Pancreas (tissue), 10 donors: ENCODE measurements at regions not wholly inside any gene's neighbourhood (a gene's known extent, or its start where the extent isn't known, plus 50 kb on each side); places are given as distances from the start of the nearest gene placed in this dataset.
A peak's percentile ranks its signal among the peaks of the same experiment; 100 is the strongest.

Experiments used
- ATAC-seq, 4 donors: fragments of 200-7000 bp; cut with Tn5 transposase; one replicate each; pipeline versions ENCODE4 v1.8.0 to v1.9.1; 2020; ENCODE audit warnings: mild to moderate bottlenecking in 4 of 4, moderate library complexity in 4 of 4
- DNase-seq, 6 donors: peaks; one replicate each; pipeline ENCODE4 v3.0.0-alpha.2; 2020
- FAIRE-seq: peaks from 2 replicates; lab custom pipeline; 2012; peaks lifted over from hg19 to GRCh38; lab: Jason Lieb, UNC
- H3K27ac ChIP-seq, 4 donors: fragments of 200-600 bp; sonication (generic); 1 replicate in 3 of 4; 2 replicates in 1 of 4; pipeline versions ENCODE4 v1.5.0 to v1.8.0; 2020
- H3K27me3 ChIP-seq, 4 donors: fragments of 200-600 bp; one replicate each; pipeline ENCODE4 v1.8.0; 2021
- H3K36me3 ChIP-seq, 3 donors: fragments of 200-600 bp; sonication (generic) in 1 of 3; one replicate each; pipeline versions ENCODE4 v1.5.0 to v1.8.0; 2020 to 2021
- H3K4me1 ChIP-seq, 3 donors: fragments of 200-600 bp; one replicate each; pipeline ENCODE4 v1.8.0; 2021
- H3K4me3 ChIP-seq, 4 donors: fragments of 200-600 bp; sonication (generic) in 2 of 4; one replicate each; pipeline versions ENCODE4 v1.5.0 to v1.8.0; 2020 to 2021
- H3K9me3 ChIP-seq, 4 donors: fragments of 200-600 bp; one replicate each; pipeline ENCODE4 v1.8.0; 2021
- CTCF ChIP-seq, 4 donors: fragments of 200-600 bp; sonication (generic) in 3 of 4; IDR thresholded peaks; one replicate each; pipeline versions ENCODE4 v1.5.0 to v1.8.0; 2021; ENCODE audit warnings: antibody characterized with exemption in 4 of 4
- WGBS, 2 donors: extraction: QIAGEN DNeasy Blood & Tissue Kit; methylation state at CpG; one replicate each; pipeline ENCODE4 v1.1.7; 2013; 5-methylcytosine and 5-hydroxymethylcytosine counted together
- intact Hi-C, 3 donors: fragments of 100-400 bp; cut with DNase I; formaldehyde crosslinking; loops; one replicate each; pipeline versions ENCODE4 v1.11.1 to v1.14.2; 2022
- donor health status: healthy with polysubstance abuse.
- donor health status: DM: no; HTN: no; CAD: no; lungs with moderate emphysema.
- donor health status: DM: no; HTN: no; CAD: no.
- donor health status: control.
- donor health status: control.
- donor health status: Bipolar disorder and iron deficiency.
- donor health status: DM: yes; HTN: yes; CAD: no.
- donor health status: DM: no; HTN: no; CAD: no.
- donor health status: DM: no; HTN: no; CAD: no.
- donor health status: DM: yes; HTN: yes; CAD: no.

- 80 to 83% methylated on average over 8 of the region's 8 CpGs for WGBS, 2 donors
- ATAC-seq, result peak in 1 of 4 donors; percentile 26
- peaks cover 0 to 2% (median 0%) of the 10 kb centered on the region in 3 donors for H3K4me1 ChIP-seq
- H3K4me3 ChIP-seq, result no peak overlapping the region
- H3K9me3 ChIP-seq, result no peaks in the 10 kb centered on the region
- no peaks in the 10 kb centered on the region for H3K27me3 ChIP-seq
- FAIRE-seq, result no peak
- intact Hi-C loops, result no loop called here
- no peak for DNase-seq
- H3K27ac ChIP-seq, result no peak overlapping the region
- H3K36me3 ChIP-seq, result no peaks in the 10 kb centered on the region
- TF ChIP-seq CTCF (IDR thresholded peaks at IDR 0.05), result no peak
These were observed 205.3 kb downstream of the MN1 start for GRCh38 chr22:27596133-27596870.

GRCh38 chr22:27597703-27598444, 203.7 kb downstream of the MN1 start:
- no peaks in the 10 kb centered on the region for H3K27me3 ChIP-seq
- TF ChIP-seq CTCF (IDR thresholded peaks at IDR 0.05), result no peak
- DNase-seq (peak in 1 of 6 donors; percentile 16), FAIRE-seq (no peak), ATAC-seq (peak; percentile 58 to 71 (median 65))
- WGBS, 2 donors, result 51 to 62% methylated on average over 1 of the region's 1 CpG
- no peaks in the 10 kb centered on the region for H3K9me3 ChIP-seq
- intact Hi-C loops, result no loop called here
- H3K36me3 ChIP-seq, result no peaks in the 10 kb centered on the region
- H3K27ac ChIP-seq, result no peak overlapping the region
- no peak overlapping the region for H3K4me3 ChIP-seq
- no peaks in the 10 kb centered on the region for H3K4me1 ChIP-seq

- 58% methylated on average over 1 of the region's 1 CpG for WGBS, 2 donors
- Histone ChIP-seq H3K27me3 (no peaks in the 10 kb centered on the region), H3K9me3 (no peaks in the 10 kb centered on the region), H3K36me3 (no peaks in the 10 kb centered on the region), H3K27ac (no peak overlapping the region), H3K4me1 (no peaks in the 10 kb centered on the region), H3K4me3 (no peak overlapping the region)
- no peak for DNase-seq
- intact Hi-C loops, result no loop called here
- FAIRE-seq, result no peak
- no peak for ATAC-seq
- no peak for TF ChIP-seq CTCF (IDR thresholded peaks at IDR 0.05)
These were observed 202.8 kb downstream of the MN1 start for GRCh38 chr22:27598792-27599191.

GRCh38 chr22:27601195-27601594, 200.4 kb downstream of the MN1 start:
- Histone ChIP-seq H3K27ac (no peak overlapping the region), H3K27me3 (no peaks in the 10 kb centered on the region), H3K4me3 (no peak overlapping the region), H3K36me3 (no peaks in the 10 kb centered on the region), H3K4me1 (no peaks in the 10 kb centered on the region), H3K9me3 (no peaks in the 10 kb centered on the region)
- 71 to 77% methylated on average over 9 of the region's 9 CpGs for WGBS, 2 donors
- intact Hi-C loops, result no loop called here
- TF ChIP-seq CTCF (IDR thresholded peaks at IDR 0.05), result no peak
- no peak for DNase-seq
- no peak for ATAC-seq
- FAIRE-seq, result no peak

GRCh38 chr22:27602390-27602789, 199.2 kb downstream of the MN1 start:
- Histone ChIP-seq H3K4me3 (no peak overlapping the region), H3K9me3 (no peaks in the 10 kb centered on the region), H3K27ac (no peak overlapping the region), H3K4me1 (no peaks in the 10 kb centered on the region), H3K27me3 (no peaks in the 10 kb centered on the region), H3K36me3 (no peaks in the 10 kb centered on the region)
- WGBS, 2 donors, result 61 to 62% methylated on average over 6 of the region's 6 CpGs
- TF ChIP-seq CTCF (IDR thresholded peaks at IDR 0.05), result no peak
- ATAC-seq, result no peak
- no peak for FAIRE-seq
- DNase-seq, result peak in 1 of 6 donors; percentile 15
- intact Hi-C loops, result no loop called here
